ENCODE measurements at regions not wholly inside any gene's neighbourhood (a gene's known extent, or its start where the extent isn't known, plus 50 kb on each side); places are given as distances from the start of the nearest gene placed in this dataset.
"Not testable (repeated sequence)": the region's sequence is repeated elsewhere in the genome, so short reads cannot be mapped to it uniquely, and the experiment has no call there.

DNA sequence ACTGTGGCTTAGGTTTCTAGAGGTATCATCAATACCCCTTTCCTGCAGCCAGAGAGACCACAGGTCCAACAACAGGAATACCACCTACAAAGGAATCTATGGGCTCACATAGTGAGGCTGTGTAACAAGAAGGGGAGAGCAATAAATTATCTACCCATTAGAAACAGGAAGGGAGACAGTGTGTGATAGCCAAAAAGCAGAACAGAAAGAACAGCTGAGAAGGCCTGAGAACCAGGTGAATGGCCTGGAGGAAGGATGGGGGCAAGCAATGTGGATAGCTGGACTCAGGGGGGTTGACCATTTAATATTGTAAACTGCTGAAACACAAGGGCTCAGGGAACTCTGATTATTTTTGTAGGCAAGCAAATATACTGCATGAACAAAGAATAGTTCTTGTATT, 628.2 kb downstream of the COL12A1 start:
- no peak for TF ChIP-seq POLR2A (IDR thresholded peaks at IDR 0.05)
- TF ChIP-seq, protein P1, sequence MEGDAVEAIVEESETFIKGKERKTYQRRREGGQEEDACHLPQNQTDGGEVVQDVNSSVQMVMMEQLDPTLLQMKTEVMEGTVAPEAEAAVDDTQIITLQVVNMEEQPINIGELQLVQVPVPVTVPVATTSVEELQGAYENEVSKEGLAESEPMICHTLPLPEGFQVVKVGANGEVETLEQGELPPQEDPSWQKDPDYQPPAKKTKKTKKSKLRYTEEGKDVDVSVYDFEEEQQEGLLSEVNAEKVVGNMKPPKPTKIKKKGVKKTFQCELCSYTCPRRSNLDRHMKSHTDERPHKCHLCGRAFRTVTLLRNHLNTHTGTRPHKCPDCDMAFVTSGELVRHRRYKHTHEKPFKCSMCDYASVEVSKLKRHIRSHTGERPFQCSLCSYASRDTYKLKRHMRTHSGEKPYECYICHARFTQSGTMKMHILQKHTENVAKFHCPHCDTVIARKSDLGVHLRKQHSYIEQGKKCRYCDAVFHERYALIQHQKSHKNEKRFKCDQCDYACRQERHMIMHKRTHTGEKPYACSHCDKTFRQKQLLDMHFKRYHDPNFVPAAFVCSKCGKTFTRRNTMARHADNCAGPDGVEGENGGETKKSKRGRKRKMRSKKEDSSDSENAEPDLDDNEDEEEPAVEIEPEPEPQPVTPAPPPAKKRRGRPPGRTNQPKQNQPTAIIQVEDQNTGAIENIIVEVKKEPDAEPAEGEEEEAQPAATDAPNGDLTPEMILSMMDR (IDR thresholded peaks at IDR 0.05), result no peak
- no peak overlapping the region for H3K4me3 ChIP-seq
- H3K36me3 ChIP-seq, result no peaks in the 10 kb centered on the region
- no peaks in the 10 kb centered on the region for H3K4me1 ChIP-seq
- H3K9me3 ChIP-seq, result no peaks in the 10 kb centered on the region
- intact Hi-C loops (cut with DNase I), result no loop called here
- H3K27ac ChIP-seq, result no peak overlapping the region
- no peak for DNase-seq
- H3K27me3 ChIP-seq, result no peaks in the 10 kb centered on the region

DNA sequence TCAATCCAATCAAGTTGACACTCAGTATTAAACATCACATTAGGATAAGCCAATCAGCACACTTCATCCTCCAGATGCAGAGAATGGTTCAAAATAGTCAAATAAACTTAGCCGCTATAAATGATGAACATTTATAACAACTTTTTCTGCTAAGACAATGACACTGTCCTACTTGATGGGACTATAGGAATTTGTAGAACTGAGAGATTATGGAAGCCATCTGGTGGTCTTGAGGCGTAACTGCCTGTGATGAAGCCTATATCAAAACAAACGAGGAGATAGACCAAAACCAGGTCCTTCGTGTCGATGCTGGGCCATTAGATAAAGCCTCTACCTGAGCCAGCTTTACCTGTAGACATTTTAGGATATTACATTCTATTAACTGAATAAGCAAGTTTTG, 631.1 kb downstream of the COL12A1 start:
- no peak overlapping the region for H3K27ac ChIP-seq
- intact Hi-C loops (cut with DNase I), result no loop called here
- no peaks in the 10 kb centered on the region for H3K27me3 ChIP-seq
- no peaks in the 10 kb centered on the region for H3K4me1 ChIP-seq
- 65 to 82% methylated on average over 5 of the region's 5 CpGs for WGBS, 2 donors
- no peak for TF ChIP-seq POLR2A (IDR thresholded peaks at IDR 0.05)
- TF ChIP-seq, protein P1 (IDR thresholded peaks at IDR 0.05), result no peak
- no peak overlapping the region for H3K4me3 ChIP-seq
- no peaks in the 10 kb centered on the region for H3K36me3 ChIP-seq
- DNase-seq, result no peak
- H3K9me3 ChIP-seq, result no peaks in the 10 kb centered on the region

- H3K4me3 ChIP-seq, result no peak overlapping the region
- no peaks in the 10 kb centered on the region for H3K36me3 ChIP-seq
- 83 to 85% methylated on average over 6 of the region's 6 CpGs for WGBS, 2 donors
- no peaks in the 10 kb centered on the region for H3K27me3 ChIP-seq
- intact Hi-C loops (cut with DNase I), result no loop called here
- DNase-seq, result no peak
- TF ChIP-seq, protein P1 (IDR thresholded peaks at IDR 0.05), result no peak
- TF ChIP-seq POLR2A (IDR thresholded peaks at IDR 0.05), result no peak
- no peaks in the 10 kb centered on the region for H3K9me3 ChIP-seq
- no peaks in the 10 kb centered on the region for H3K4me1 ChIP-seq
- H3K27ac ChIP-seq, result no peak overlapping the region
These were observed 632.2 kb downstream of the COL12A1 start for GRCh38 chr6:74573613-74574012.

DNA sequence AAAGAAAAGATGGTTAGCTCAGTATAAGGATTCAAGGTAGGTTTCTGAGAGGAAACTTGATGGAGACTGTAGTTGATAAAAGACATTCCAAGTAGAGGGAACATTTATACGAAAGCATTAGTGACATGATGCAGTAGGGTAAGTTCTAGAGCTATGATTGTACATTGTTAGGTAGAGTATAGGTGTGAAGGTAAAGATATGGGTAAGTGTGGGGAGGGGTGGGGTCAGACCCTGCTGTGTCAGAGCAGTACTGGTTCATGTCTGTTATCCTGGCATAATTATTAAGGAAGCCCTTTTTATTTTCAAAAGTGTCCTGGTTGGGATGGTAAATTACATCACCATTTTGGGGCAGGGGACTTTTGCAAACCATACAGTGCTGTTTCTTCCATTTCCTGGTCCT, 635.8 kb downstream of the COL12A1 start:
- Histone ChIP-seq H3K27me3 (no peaks in the 10 kb centered on the region), H3K4me3 (no peak overlapping the region), H3K27ac (no peak overlapping the region), H3K4me1 (no peaks in the 10 kb centered on the region), H3K36me3 (no peaks in the 10 kb centered on the region), H3K9me3 (no peaks in the 10 kb centered on the region)
- intact Hi-C loops (cut with DNase I), result no loop called here
- WGBS, 2 donors, result 71 to 81% methylated on average over 1 of the region's 1 CpG
- no peak for DNase-seq
- TF ChIP-seq, protein P1 (IDR thresholded peaks at IDR 0.05), result no peak
- TF ChIP-seq POLR2A (IDR thresholded peaks at IDR 0.05), result no peak

GRCh38 chr6:74568861-74569260, 637.0 kb downstream of the COL12A1 start:
- no peaks in the 10 kb centered on the region for H3K9me3 ChIP-seq
- H3K27me3 ChIP-seq, result no peaks in the 10 kb centered on the region
- no peaks in the 10 kb centered on the region for H3K36me3 ChIP-seq
- intact Hi-C loops (cut with DNase I), result no loop called here
- H3K27ac ChIP-seq, result no peak overlapping the region
- DNase-seq, result no peak
- 59 to 63% methylated on average over 6 of the region's 6 CpGs for WGBS, 2 donors
- no peaks in the 10 kb centered on the region for H3K4me1 ChIP-seq
- H3K4me3 ChIP-seq, result no peak overlapping the region
- TF ChIP-seq, protein P1 (IDR thresholded peaks at IDR 0.05), result no peak
- no peak for TF ChIP-seq POLR2A (IDR thresholded peaks at IDR 0.05)

- H3K4me1 ChIP-seq; H3K4me3 ChIP-seq; H3K27ac ChIP-seq; intact Hi-C loops (cut with DNase I); H3K36me3 ChIP-seq; DNase-seq; H3K9me3 ChIP-seq; H3K27me3 ChIP-seq: not testable (repeated sequence)
- WGBS, 2 donors, result 78 to 89% methylated on average over 4 of the region's 4 CpGs
These were observed 637.9 kb downstream of the COL12A1 start for GRCh38 chr6:74567923-74568290.
